Peyer's patch (tissue), 4 donors: ENCODE measurements at regions not wholly inside any gene's neighbourhood (a gene's known extent, or its start where the extent isn't known, plus 50 kb on each side); places are given as distances from the start of the nearest gene placed in this dataset.

Experiments
- CTCF ChIP-seq, 6 experiments: fragments of 450-650 bp in 4 of 6; fragments of 200-600 bp in 2 of 6; sonication (generic) in 1 of 6; IDR thresholded peaks; one replicate each; pipeline ENCODE4 v1.5.1; 2017 to 2019; ENCODE audit warnings: antibody characterized with exemption in 6 of 6, mild to moderate bottlenecking in 3 of 6, moderate library complexity in 1 of 6
- POLR2A ChIP-seq, 2 donors: fragments of 450-650 bp; IDR thresholded peaks; one replicate each; pipeline ENCODE4 v1.5.1; 2017; ENCODE audit warnings: antibody characterized with exemption in 2 of 2, mild to moderate bottlenecking in 2 of 2, moderate library complexity in 2 of 2

- TF ChIP-seq CTCF (IDR thresholded peaks at IDR 0.05) (no peak), POLR2A (IDR thresholded peaks at IDR 0.05) (no peak)
Measured at GRCh38 chr14:40762177-40762576, 844.5 kb upstream of the LRFN5 start.
